Mucosa of stomach (tissue), 1 donor: ENCODE measurements at regions not wholly inside any gene's neighbourhood (a gene's known extent, or its start where the extent isn't known, plus 50 kb on each side); places are given as distances from the start of the nearest gene placed in this dataset.
"Not testable (repeated sequence)": the region's sequence is repeated elsewhere in the genome, so short reads cannot be mapped to it uniquely, and the experiment has no call there.

Experiments
- H3K27me3 ChIP-seq: one replicate; pipeline ENCODE4 v1.7.0; 2013; ENCODE audit warnings: mild to moderate bottlenecking, low read length; ENCODE audit not compliant: control insufficient read depth, insufficient read depth
- H3K36me3 ChIP-seq: one replicate; pipeline ENCODE4 v1.7.0; 2013; ENCODE audit warnings: low read length; ENCODE audit not compliant: control insufficient read depth, insufficient read depth
- H3K4me1 ChIP-seq: one replicate; pipeline ENCODE4 v1.7.0; 2013; ENCODE audit warnings: mild to moderate bottlenecking, low read length; ENCODE audit not compliant: control insufficient read depth, insufficient read depth
- H3K4me3 ChIP-seq: one replicate; pipeline ENCODE4 v1.7.0; 2013; ENCODE audit warnings: low read length
- H3K9ac ChIP-seq: one replicate; pipeline ENCODE4 v1.7.0; 2013; ENCODE audit warnings: mild to moderate bottlenecking, low read length, moderate library complexity
- H3K9me3 ChIP-seq: one replicate; pipeline ENCODE4 v1.7.0; 2013; ENCODE audit warnings: mild to moderate bottlenecking, low read length, moderate library complexity; ENCODE audit not compliant: control insufficient read depth
- donor health status: Pancreatic carcinoma.

GRCh38 chr18:23311351-23312121 is 141.6 kb upstream of the RIOK3 start:
- Histone ChIP-seq H3K9ac (no peak overlapping the region), H3K4me3 (no peak overlapping the region), H3K4me1 (no peaks in the 10 kb centered on the region), H3K27me3 (no peaks in the 10 kb centered on the region), H3K36me3 (no peaks in the 10 kb centered on the region), H3K9me3 (no peaks in the 10 kb centered on the region)

GRCh38 chr18:23313379-23313778 is 139.7 kb upstream of the RIOK3 start:
- Histone ChIP-seq H3K36me3 (no peaks in the 10 kb centered on the region), H3K9ac (no peak overlapping the region), H3K27me3 (no peaks in the 10 kb centered on the region)

GRCh38 chr18:23314672-23315071 is 138.4 kb upstream of the RIOK3 start:
- no peak overlapping the region for H3K4me3 ChIP-seq
- no peaks in the 10 kb centered on the region for H3K27me3 ChIP-seq
- H3K36me3 ChIP-seq: no peaks in the 10 kb centered on the region
- H3K9me3 ChIP-seq: no peaks in the 10 kb centered on the region
- H3K9ac ChIP-seq: no peak overlapping the region
- no peaks in the 10 kb centered on the region for H3K4me1 ChIP-seq

More at GRCh38 chr18:23313379-23313778, 139.7 kb upstream of the RIOK3 start:
- H3K9me3 ChIP-seq: no peaks in the 10 kb centered on the region
- H3K4me3 ChIP-seq: no peak overlapping the region
- H3K4me1 ChIP-seq: no peaks in the 10 kb centered on the region

- no peaks in the 10 kb centered on the region for H3K4me1 ChIP-seq
- H3K36me3 ChIP-seq: no peaks in the 10 kb centered on the region
- no peak overlapping the region for H3K4me3 ChIP-seq
- no peak overlapping the region for H3K9ac ChIP-seq
- no peaks in the 10 kb centered on the region for H3K27me3 ChIP-seq
- H3K9me3 ChIP-seq: no peaks in the 10 kb centered on the region
Observed at GRCh38 chr18:23316316-23316715, 136.8 kb upstream of the RIOK3 start.

GRCh38 chr18:23316988-23317387 is 136.1 kb upstream of the RIOK3 start:
- Histone ChIP-seq H3K9me3 (no peaks in the 10 kb centered on the region), H3K4me3 (no peak overlapping the region), H3K4me1 (no peaks in the 10 kb centered on the region), H3K27me3 (no peaks in the 10 kb centered on the region), H3K36me3 (no peaks in the 10 kb centered on the region), H3K9ac (no peak overlapping the region)

GRCh38 chr18:23317975-23318675 is 135.0 kb upstream of the RIOK3 start:
- Histone ChIP-seq H3K36me3 (no peaks in the 10 kb centered on the region), H3K9me3 (no peaks in the 10 kb centered on the region), H3K9ac (no peak overlapping the region), H3K4me3 (no peak overlapping the region), H3K27me3 (no peaks in the 10 kb centered on the region), H3K4me1 (no peaks in the 10 kb centered on the region)

GRCh38 chr18:23320709-23321236 is 132.3 kb upstream of the RIOK3 start:
- Histone ChIP-seq H3K4me1 (no peaks in the 10 kb centered on the region), H3K36me3 (no peaks in the 10 kb centered on the region), H3K9ac (no peak overlapping the region), H3K27me3 (no peaks in the 10 kb centered on the region), H3K9me3 (no peaks in the 10 kb centered on the region), H3K4me3 (no peak overlapping the region)

- Histone ChIP-seq H3K9me3 (no peaks in the 10 kb centered on the region), H3K4me3 (no peak overlapping the region), H3K36me3 (no peaks in the 10 kb centered on the region), H3K9ac (no peak overlapping the region), H3K27me3 (no peaks in the 10 kb centered on the region), H3K4me1 (no peaks in the 10 kb centered on the region)
Observed at GRCh38 chr18:23321996-23322395, 131.1 kb upstream of the RIOK3 start.

- Histone ChIP-seq H3K4me3 (no peak overlapping the region), H3K9me3 (no peaks in the 10 kb centered on the region), H3K36me3 (no peaks in the 10 kb centered on the region), H3K27me3 (no peaks in the 10 kb centered on the region), H3K4me1 (no peaks in the 10 kb centered on the region), H3K9ac (no peak overlapping the region)
Observed at GRCh38 chr18:23324056-23324811, 128.9 kb upstream of the RIOK3 start.

- Histone ChIP-seq H3K4me1 (no peaks in the 10 kb centered on the region), H3K4me3 (no peak overlapping the region), H3K27me3 (no peaks in the 10 kb centered on the region), H3K36me3 (no peaks in the 10 kb centered on the region), H3K9ac (no peak overlapping the region), H3K9me3 (no peaks in the 10 kb centered on the region)
Observed at GRCh38 chr18:23324861-23325260, 128.2 kb upstream of the RIOK3 start.

GRCh38 chr18:23329671-23330070 is 123.4 kb upstream of the RIOK3 start:
- H3K36me3 ChIP-seq, H3K9me3 ChIP-seq, H3K27me3 ChIP-seq, H3K4me3 ChIP-seq, H3K4me1 ChIP-seq, H3K9ac ChIP-seq: not testable (repeated sequence)

GRCh38 chr18:23330423-23330822 is 122.7 kb upstream of the RIOK3 start:
- Histone ChIP-seq H3K9me3 (no peaks in the 10 kb centered on the region), H3K27me3 (no peaks in the 10 kb centered on the region), H3K36me3 (no peaks in the 10 kb centered on the region), H3K4me1 (no peaks in the 10 kb centered on the region), H3K4me3 (no peak overlapping the region), H3K9ac (no peak overlapping the region)
